HEK293 (cell line): ENCODE measurements at regions not wholly inside any gene's neighbourhood (a gene's known extent, or its start where the extent isn't known, plus 50 kb on each side); places are given as distances from the start of the nearest gene placed in this dataset.

Source experiments
- CTCF ChIA-PET: fragments of 350-600 bp; formaldehyde crosslinking; extraction: SDS; loops from one replicate; lab custom pipeline; 2021; ENCODE audit warnings: antibody characterized with exemption; lab: Yijun Ruan, JAX
- POLR2A ChIA-PET: fragments of 300-600 bp; formaldehyde crosslinking; extraction: SDS; loops from one replicate; lab custom pipeline; 2020; ENCODE audit warnings: antibody characterized with exemption, inconsistent platforms; lab: Yijun Ruan, JAX
- H3K27ac ChIP-seq: fragments of 200-500 bp; sonication (Bioruptor generic); 2 replicates; pipeline ENCODE4 v1.5.1; 2014; ENCODE audit warnings: low read depth, low read length, control low read depth, inconsistent platforms; ENCODE audit errors: extremely low read depth
- H3K36me3 ChIP-seq, 2 experiments: fragments of 200-500 bp in 1 of 2; sonication (Bioruptor generic) in 1 of 2; 1 replicate in 1 of 2; 2 replicates in 1 of 2; pipeline ENCODE4 v1.5.1; 2014 to 2017; ENCODE audit warnings: inconsistent platforms in 2 of 2, low read length in 2 of 2; ENCODE audit not compliant: control insufficient read depth in 2 of 2, insufficient read depth in 1 of 2
- H3K4me1 ChIP-seq: fragments of 200-500 bp; sonication (Bioruptor generic); 2 replicates; pipeline ENCODE4 v1.5.1; 2014; ENCODE audit warnings: mild to moderate bottlenecking, low read length, inconsistent platforms; ENCODE audit not compliant: control insufficient read depth, insufficient read depth
- H3K4me3 ChIP-seq: 2 replicates; pipeline ENCODE4 v1.5.1; 2011; ENCODE audit warnings: low read depth, mild to moderate bottlenecking, control low read depth, low read length, moderate library complexity
- H3K9me3 ChIP-seq: fragments of 200-500 bp; sonication (Bioruptor generic); 2 replicates; pipeline ENCODE4 v1.5.1; 2014; ENCODE audit warnings: low read depth, low read length, inconsistent platforms; ENCODE audit not compliant: control insufficient read depth, insufficient read depth
- BCL11B ChIP-seq: fragments of 450-650 bp; formaldehyde crosslinking; IDR thresholded peaks from 2 replicates; pipeline ENCODE4 v1.5.1; 2016; ENCODE audit warnings: low read depth, missing biosample characterization, missing genetic modification characterization
- ZBTB48 ChIP-seq: fragments of 450-650 bp; formaldehyde crosslinking; IDR thresholded peaks from 2 replicates; pipeline ENCODE4 v1.5.1; 2016; ENCODE audit warnings: missing biosample characterization, missing genetic modification characterization
- ZNF146 ChIP-seq: fragments of 450-650 bp; formaldehyde crosslinking; IDR thresholded peaks from 2 replicates; pipeline ENCODE4 v1.5.1; 2016; ENCODE audit warnings: missing biosample characterization, missing genetic modification characterization
- ZNF341 ChIP-seq: fragments of 450-650 bp; formaldehyde crosslinking; IDR thresholded peaks from 2 replicates; pipeline ENCODE4; 2016; ENCODE audit warnings: low read depth, missing biosample characterization, missing genetic modification characterization
- ZNF394 ChIP-seq: fragments of 450-650 bp; formaldehyde crosslinking; IDR thresholded peaks from 2 replicates; pipeline ENCODE4 v1.5.1; 2016; ENCODE audit warnings: missing biosample characterization, missing genetic modification characterization, mild to moderate bottlenecking, moderate library complexity, borderline replicate concordance
- ZNF404 ChIP-seq: fragments of 450-650 bp; formaldehyde crosslinking; IDR thresholded peaks from 2 replicates; pipeline ENCODE4 v1.5.1; 2017; ENCODE audit warnings: missing biosample characterization, missing genetic modification characterization
- ZNF530 ChIP-seq: fragments of 450-650 bp; formaldehyde crosslinking; IDR thresholded peaks from 2 replicates; pipeline ENCODE4 v1.5.1; 2016; ENCODE audit warnings: low read depth, missing biosample characterization, missing genetic modification characterization
- ZNF544 ChIP-seq: fragments of 450-650 bp; formaldehyde crosslinking; IDR thresholded peaks from 2 replicates; pipeline ENCODE4 v1.5.0; 2017; ENCODE audit warnings: missing biosample characterization, missing genetic modification characterization
- ZNF677 ChIP-seq: fragments of 450-650 bp; IDR thresholded peaks from 2 replicates; pipeline ENCODE4 v1.5.0; 2018; ENCODE audit warnings: missing biosample characterization, mild to moderate bottlenecking, missing genetic modification characterization, moderate library complexity
- ZNF701 ChIP-seq: fragments of 450-650 bp; formaldehyde crosslinking; IDR thresholded peaks from 2 replicates; pipeline ENCODE4 v1.5.1; 2016; ENCODE audit warnings: missing biosample characterization, missing genetic modification characterization
- ZNF843 ChIP-seq: fragments of 450-650 bp; formaldehyde crosslinking; IDR thresholded peaks from 2 replicates; pipeline ENCODE4 v1.5.1; 2016; ENCODE audit warnings: missing biosample characterization, missing genetic modification characterization
- TF ChIP-seq, protein P1 (sequence below): fragments of 450-650 bp; formaldehyde crosslinking; IDR thresholded peaks from 2 replicates; pipeline ENCODE4 v1.5.1; 2016; ENCODE audit warnings: missing biosample characterization, missing genetic modification characterization
- TF ChIP-seq, protein P2 (sequence below): fragments of 450-650 bp; formaldehyde crosslinking; IDR thresholded peaks from 2 replicates; pipeline ENCODE4; 2016; ENCODE audit warnings: missing biosample characterization, missing genetic modification characterization

DNA sequence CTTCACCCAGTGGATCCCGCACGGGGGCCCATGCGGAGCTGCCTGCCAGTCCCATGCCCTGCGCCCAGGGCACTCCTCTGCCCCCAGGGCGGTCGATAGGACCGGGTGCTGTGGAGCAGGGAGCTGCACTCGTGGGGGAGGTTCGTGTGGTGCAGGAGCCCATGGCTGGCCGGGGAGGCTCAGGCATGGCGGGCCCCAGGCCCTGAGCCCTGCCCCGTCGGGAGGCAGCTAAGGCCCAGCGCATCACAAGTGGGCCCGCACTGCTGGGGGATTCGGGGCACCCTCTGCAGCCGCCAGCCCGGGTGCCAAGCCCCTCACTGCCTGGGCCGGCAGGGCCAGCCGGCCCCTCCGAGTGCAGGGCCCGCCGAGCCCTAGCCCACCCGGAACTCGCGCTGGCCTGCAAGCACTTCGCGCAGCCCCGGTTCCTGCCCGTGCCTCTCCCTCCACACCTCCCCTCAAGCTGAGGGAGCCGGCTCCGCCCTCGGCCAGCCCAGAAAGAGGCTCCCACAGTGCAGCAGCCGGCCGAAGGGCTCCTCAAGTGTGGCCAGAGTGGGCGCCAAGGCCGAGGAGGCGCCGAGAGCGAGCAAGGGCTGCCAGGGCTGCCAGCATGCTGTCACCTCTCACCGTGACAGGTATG, 221.1 kb upstream of the RORB start (continued):
- TF ChIP-seq ZNF341 (no peak), ZNF701 (tag by site-specific recombination) (no peak)
- TF ChIP-seq, protein P1, sequence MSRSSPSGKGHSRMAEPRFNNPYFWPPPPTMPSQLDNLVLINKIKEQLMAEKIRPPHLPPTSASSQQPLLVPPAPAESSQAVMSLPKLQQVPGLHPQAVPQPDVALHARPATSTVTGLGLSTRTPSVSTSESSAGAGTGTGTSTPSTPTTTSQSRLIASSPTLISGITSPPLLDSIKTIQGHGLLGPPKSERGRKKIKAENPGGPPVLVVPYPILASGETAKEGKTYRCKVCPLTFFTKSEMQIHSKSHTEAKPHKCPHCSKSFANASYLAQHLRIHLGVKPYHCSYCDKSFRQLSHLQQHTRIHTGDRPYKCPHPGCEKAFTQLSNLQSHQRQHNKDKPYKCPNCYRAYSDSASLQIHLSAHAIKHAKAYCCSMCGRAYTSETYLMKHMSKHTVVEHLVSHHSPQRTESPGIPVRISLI (tag by site-specific recombination): no peak
- TF ChIP-seq, all 188 proteins: peak for 0

DNA sequence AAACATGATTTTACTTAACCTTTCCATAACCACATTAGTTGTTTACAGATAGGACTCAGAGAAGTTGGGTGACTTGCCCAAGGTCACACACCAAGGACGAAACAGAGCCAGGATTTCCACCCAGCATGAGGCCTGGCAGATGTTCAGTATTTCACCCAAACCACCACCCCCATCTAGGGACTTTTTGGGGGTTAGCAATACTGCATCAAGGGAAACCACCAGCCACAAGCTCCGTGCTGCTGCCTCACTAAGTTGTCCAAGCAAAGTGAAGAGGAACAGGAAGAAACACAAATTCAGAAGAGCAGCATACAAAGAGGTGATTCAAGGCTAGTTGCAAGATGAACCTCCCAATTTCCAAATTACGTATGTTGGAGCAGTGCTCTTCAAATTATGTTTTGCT, 219.6 kb upstream of the RORB start:
- Histone ChIP-seq H3K4me1 (no peaks in the 10 kb centered on the region), H3K27ac (no peak overlapping the region), H3K36me3 (no peaks in the 10 kb centered on the region), H3K9me3 (no peaks in the 10 kb centered on the region), H3K4me3 (no peak overlapping the region)
- TF ChIP-seq ZNF404 (tag by site-specific recombination) (no peak), ZNF544 (tag by site-specific recombination) (no peak), BCL11B (tag by site-specific recombination) (no peak), ZNF843 (tag by site-specific recombination) (no peak), ZBTB48 (no peak), ZNF677 (tag by site-specific recombination) (no peak)
- POLR2A ChIA-PET: no interaction called here
- CTCF ChIA-PET: no interaction called here

DNA sequence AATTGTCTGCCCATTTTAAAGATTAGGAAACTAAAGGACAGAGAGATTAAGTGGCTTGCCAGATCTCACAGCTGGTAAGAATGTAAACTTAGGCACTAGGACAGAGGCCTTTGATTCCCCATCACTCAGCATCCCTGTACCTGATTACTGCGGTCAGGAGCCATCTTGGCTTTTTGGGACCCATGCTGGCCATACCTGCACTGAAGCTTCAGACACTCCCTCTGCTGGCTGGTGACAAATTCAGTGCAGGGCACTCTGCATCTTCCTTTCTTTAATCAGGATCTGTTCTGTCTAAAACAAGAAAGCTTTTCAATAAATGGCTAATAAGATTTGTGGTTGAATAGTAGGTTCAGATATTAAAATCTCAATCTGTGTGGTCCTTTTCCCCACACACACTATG, 215.5 kb upstream of the RORB start:
- Histone ChIP-seq H3K4me3 (no peak overlapping the region), H3K9me3 (no peaks in the 10 kb centered on the region), H3K36me3 (no peaks in the 10 kb centered on the region), H3K4me1 (no peaks in the 10 kb centered on the region), H3K27ac (no peak overlapping the region)
- TF ChIP-seq, protein P2, sequence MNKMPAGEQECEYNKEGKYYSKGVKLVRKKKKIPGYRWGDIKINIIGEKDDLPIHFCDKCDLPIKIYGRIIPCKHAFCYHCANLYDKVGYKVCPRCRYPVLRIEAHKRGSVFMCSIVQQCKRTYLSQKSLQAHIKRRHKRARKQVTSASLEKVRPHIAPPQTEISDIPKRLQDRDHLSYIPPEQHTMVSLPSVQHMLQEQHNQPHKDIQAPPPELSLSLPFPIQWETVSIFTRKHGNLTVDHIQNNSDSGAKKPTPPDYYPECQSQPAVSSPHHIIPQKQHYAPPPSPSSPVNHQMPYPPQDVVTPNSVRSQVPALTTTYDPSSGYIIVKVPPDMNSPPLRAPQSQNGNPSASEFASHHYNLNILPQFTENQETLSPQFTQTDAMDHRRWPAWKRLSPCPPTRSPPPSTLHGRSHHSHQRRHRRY (tag by site-specific recombination): no peak
- ChIA-PET CTCF (interaction anchor here (1.1 kb wide), 1 partner anchor 20 kb away, joined by 3 read pairs; no protein-coding TSS in a partner anchor), POLR2A (no interaction called here)

DNA sequence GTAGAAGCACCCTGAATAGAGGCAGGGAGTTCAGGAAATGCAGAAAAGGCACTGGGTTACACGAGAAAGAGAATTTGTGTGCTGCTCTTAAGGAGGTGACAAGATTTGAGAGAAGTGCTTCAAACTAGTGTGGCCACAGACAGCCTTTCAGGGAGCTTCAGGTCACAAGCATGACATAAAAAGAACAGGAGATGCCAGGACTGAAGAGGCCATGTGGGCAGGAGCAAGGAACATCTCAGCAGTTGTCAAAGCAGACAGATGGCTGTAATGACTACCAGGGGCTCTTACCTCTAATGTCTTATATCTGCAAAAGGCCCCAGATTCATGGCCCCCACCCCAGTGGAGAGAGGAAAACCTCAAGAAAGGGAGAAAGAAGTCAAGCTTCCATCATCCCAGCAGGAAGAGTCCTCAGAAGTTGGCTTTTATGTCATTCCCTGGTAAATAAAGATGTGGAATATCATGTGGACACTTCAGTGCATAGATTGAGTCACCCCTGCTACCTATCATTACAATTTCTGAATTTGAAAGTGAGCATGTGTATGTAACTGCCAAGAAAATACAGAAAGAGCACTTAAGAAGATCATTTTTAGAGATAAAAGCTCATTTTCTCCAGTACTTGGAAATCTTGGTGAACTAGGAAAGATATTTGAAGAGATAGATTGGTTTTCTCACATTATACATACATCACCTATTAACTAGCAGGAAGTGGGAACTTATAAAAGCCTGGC, 214.4 kb upstream of the RORB start:
- Histone ChIP-seq H3K27ac (no peak overlapping the region), H3K4me1 (no peaks in the 10 kb centered on the region), H3K36me3 (no peaks in the 10 kb centered on the region), H3K4me3 (no peak overlapping the region), H3K9me3 (no peaks in the 10 kb centered on the region)
- TF ChIP-seq ZNF530 (no peak), ZNF146 (tag by site-specific recombination) (no peak), ZNF394 (tag by site-specific recombination) (no peak)
- CTCF ChIA-PET: no interaction called here
- POLR2A ChIA-PET: no interaction called here
